Naive thymus-derived CD8-positive, alpha-beta T cell (primary cell): ENCODE measurements at regions not wholly inside any gene's neighbourhood (a gene's known extent, or its start where the extent isn't known, plus 50 kb on each side); places are given as distances from the start of the nearest gene placed in this dataset.
"Not testable (repeated sequence)": the region's sequence is repeated elsewhere in the genome, so short reads cannot be mapped to it uniquely, and the experiment has no call there.

Experiments used
- ATAC-seq, 2 donors: fragments of 150-1000 bp; cut with Tn5 transposase in 1 of 2; sonication (Bioruptor Pico), chemical (Tn5 transposase) in 1 of 2; 1 replicate in 1 of 2; 2 replicates in 1 of 2; pipeline ENCODE4 v1.10.0; 2021; ENCODE audit warnings: mild to moderate bottlenecking in 2 of 2, moderate library complexity in 2 of 2
- POLR2A ChIA-PET: fragments of 350-600 bp; sonication (Branson Sonifier 250); formaldehyde crosslinking; loops from one replicate; lab custom pipeline; 2021; ENCODE audit warnings: antibody characterized with exemption; lab: Charles Lee
- DNase-seq, 10 donors: peaks; one replicate each; pipeline versions ENCODE4 v3.0.0 to v3.0.0-alpha.2; 2020 to 2022
- H3K27ac Mint-ChIP-seq, 10 donors: one replicate each; pipeline ENCODE4 v1.8.0; 2020 to 2022; ENCODE audit warnings: mild to moderate bottlenecking in 10 of 10, mixed read lengths in 10 of 10, moderate library complexity in 4 of 10, inconsistent platforms in 1 of 10
- H3K27me3 Mint-ChIP-seq, 5 donors: one replicate each; pipeline ENCODE4 v1.8.0; 2021 to 2022; ENCODE audit warnings: mixed read lengths in 5 of 5
- H3K36me3 Mint-ChIP-seq, 3 donors: one replicate each; pipeline ENCODE4 v1.8.0; 2020 to 2022; ENCODE audit warnings: mixed read lengths in 3 of 3, mild to moderate bottlenecking in 2 of 3, inconsistent platforms in 1 of 3
- H3K4me1 Mint-ChIP-seq, 4 donors: one replicate each; pipeline ENCODE4 v1.8.0; 2021 to 2022; ENCODE audit warnings: mixed read lengths in 4 of 4
- H3K4me3 Mint-ChIP-seq, 10 donors: one replicate each; pipeline ENCODE4 v1.8.0; 2020 to 2022; ENCODE audit warnings: mild to moderate bottlenecking in 10 of 10, mixed read lengths in 10 of 10, moderate library complexity in 6 of 10, inconsistent platforms in 1 of 10
- H3K9me3 Mint-ChIP-seq, 9 donors: one replicate each; pipeline ENCODE4 v1.8.0; 2020 to 2022; ENCODE audit warnings: mixed read lengths in 9 of 9, mild to moderate bottlenecking in 3 of 9, inconsistent platforms in 1 of 9, moderate library complexity in 1 of 9

GRCh38 chr3:127442506-127442905 is 148.0 kb downstream of the TPRA1 start:
- Mint-ChIP-seq H3K27me3 (peaks cover 7 to 16% (median 14%) of the 10 kb centered on the region in 5 donors), H3K27ac (no peak overlapping the region), H3K4me3 (no peak overlapping the region), H3K9me3 (no peaks in the 10 kb centered on the region), H3K36me3 (no peaks in the 10 kb centered on the region), H3K4me1 (peaks cover 0 to 3% (median 0%) of the 10 kb centered on the region in 4 donors)
- no peak for ATAC-seq
- POLR2A ChIA-PET: no interaction called here
- DNase-seq: no peak

- POLR2A ChIA-PET: no interaction called here
- no peaks in the 10 kb centered on the region for H3K9me3 Mint-ChIP-seq
- H3K4me1 Mint-ChIP-seq: peaks cover 0 to 3% (median 0%) of the 10 kb centered on the region in 4 donors
- ATAC-seq (no peak), DNase-seq (no peak)
- no peaks in the 10 kb centered on the region for H3K36me3 Mint-ChIP-seq
- no peak overlapping the region for H3K4me3 Mint-ChIP-seq
- peaks cover 7 to 16% (median 13%) of the 10 kb centered on the region in 5 donors for H3K27me3 Mint-ChIP-seq
- H3K27ac Mint-ChIP-seq: no peak overlapping the region
Measured at GRCh38 chr3:127441764-127442163, 148.8 kb downstream of the TPRA1 start.

- H3K36me3 Mint-ChIP-seq: no peaks in the 10 kb centered on the region
- peaks cover 0 to 3% (median 0%) of the 10 kb centered on the region in 4 donors for H3K4me1 Mint-ChIP-seq
- H3K4me3 Mint-ChIP-seq: no peak overlapping the region
- H3K27ac Mint-ChIP-seq: no peak overlapping the region
- DNase-seq (peak in 1 of 10 donors; percentile 1), ATAC-seq (no peak)
- no peaks in the 10 kb centered on the region for H3K9me3 Mint-ChIP-seq
- POLR2A ChIA-PET: no interaction called here
- H3K27me3 Mint-ChIP-seq: peaks cover 1 to 10% (median 6%) of the 10 kb centered on the region in 5 donors
Measured at GRCh38 chr3:127440384-127440783, 150.1 kb downstream of the TPRA1 start.

- no peaks in the 10 kb centered on the region for H3K36me3 Mint-ChIP-seq
- ATAC-seq (no peak), DNase-seq (peak in 1 of 10 donors; percentile 7)
- H3K27ac Mint-ChIP-seq: no peak overlapping the region
- no peak overlapping the region for H3K4me3 Mint-ChIP-seq
- POLR2A ChIA-PET: no interaction called here
- H3K4me1 Mint-ChIP-seq: peaks cover 0 to 3% (median 0%) of the 10 kb centered on the region in 4 donors
- peaks cover 0 to 4% (median 1%) of the 10 kb centered on the region in 5 donors for H3K27me3 Mint-ChIP-seq
- H3K9me3 Mint-ChIP-seq: no peaks in the 10 kb centered on the region
Measured at GRCh38 chr3:127439621-127440020, 150.9 kb downstream of the TPRA1 start.

- peaks cover 0 to 4% (median 1%) of the 10 kb centered on the region in 5 donors for H3K27me3 Mint-ChIP-seq
- H3K4me3 Mint-ChIP-seq: no peak overlapping the region
- peaks cover 0 to 3% (median 0%) of the 10 kb centered on the region in 4 donors for H3K4me1 Mint-ChIP-seq
- DNase-seq (peak in 1 of 10 donors; percentile 4), ATAC-seq (no peak)
- H3K9me3 Mint-ChIP-seq: peaks cover 0 to 1% (median 0%) of the 10 kb centered on the region in 9 donors
- H3K27ac Mint-ChIP-seq: no peak overlapping the region
- POLR2A ChIA-PET: no interaction called here
- no peaks in the 10 kb centered on the region for H3K36me3 Mint-ChIP-seq
Measured at GRCh38 chr3:127438951-127439350, 151.1 kb upstream of the PRR20G start.

- peaks cover 0 to 2% (median 0%) of the 10 kb centered on the region in 9 donors for H3K9me3 Mint-ChIP-seq
- POLR2A ChIA-PET: no interaction called here
- DNase-seq (peak in 1 of 10 donors; percentile 2), ATAC-seq (no peak)
- H3K27me3 Mint-ChIP-seq: peaks cover 0 to 4% (median 1%) of the 10 kb centered on the region in 5 donors
- H3K27ac Mint-ChIP-seq: no peak overlapping the region
- no peak overlapping the region for H3K4me3 Mint-ChIP-seq
- H3K36me3 Mint-ChIP-seq: no peaks in the 10 kb centered on the region
- peaks cover 0 to 3% (median 0%) of the 10 kb centered on the region in 4 donors for H3K4me1 Mint-ChIP-seq
Measured at GRCh38 chr3:127438371-127438770, 150.5 kb upstream of the PRR20G start.

GRCh38 chr3:127435299-127435698 is 147.5 kb upstream of the PRR20G start:
- H3K27ac Mint-ChIP-seq, H3K4me3 Mint-ChIP-seq, POLR2A ChIA-PET, H3K9me3 Mint-ChIP-seq, DNase-seq, H3K36me3 Mint-ChIP-seq, ATAC-seq, H3K4me1 Mint-ChIP-seq: not testable (repeated sequence)
- peaks cover 6 to 20% (median 17%) of the 10 kb centered on the region in 5 donors for H3K27me3 Mint-ChIP-seq

GRCh38 chr3:127431066-127431465 is 143.2 kb upstream of the PRR20G start:
- no peak overlapping the region for H3K4me3 Mint-ChIP-seq

GRCh38 chr3:127428344-127428997 is 140.6 kb upstream of the PRR20G start:
- DNase-seq (peak in 1 of 10 donors; percentile 8), ATAC-seq (no peak)
- Mint-ChIP-seq H3K4me1 (peaks cover 0 to 2% (median 0%) of the 10 kb centered on the region in 4 donors), H3K9me3 (peaks cover 0 to 7% (median 0%) of the 10 kb centered on the region in 9 donors), H3K36me3 (no peaks in the 10 kb centered on the region), H3K4me3 (no peak overlapping the region), H3K27ac (no peak overlapping the region), H3K27me3 (peaks cover 28 to 79% (median 51%) of the 10 kb centered on the region in 5 donors)
- POLR2A ChIA-PET: no interaction called here

More at GRCh38 chr3:127431066-127431465, 143.2 kb upstream of the PRR20G start:
- DNase-seq (no peak), ATAC-seq (no peak)
- POLR2A ChIA-PET: no interaction called here
- peaks cover 0 to 7% (median 0%) of the 10 kb centered on the region in 9 donors for H3K9me3 Mint-ChIP-seq
- H3K27ac Mint-ChIP-seq: no peak overlapping the region
- no peaks in the 10 kb centered on the region for H3K4me1 Mint-ChIP-seq
- no peaks in the 10 kb centered on the region for H3K36me3 Mint-ChIP-seq
- peaks cover 21 to 53% (median 35%) of the 10 kb centered on the region in 5 donors for H3K27me3 Mint-ChIP-seq

- Mint-ChIP-seq H3K9me3 (peaks cover 0 to 7% (median 0%) of the 10 kb centered on the region in 9 donors), H3K4me1 (peaks cover 0 to 2% (median 0%) of the 10 kb centered on the region in 4 donors), H3K36me3 (no peaks in the 10 kb centered on the region), H3K27me3 (peaks cover 30 to 85% (median 55%) of the 10 kb centered on the region in 5 donors), H3K4me3 (no peak overlapping the region), H3K27ac (peak overlapping the region in 1 of 10 donors; percentile 65)
- DNase-seq (peak in 1 of 10 donors; percentile 7), ATAC-seq (no peak)
- POLR2A ChIA-PET: no interaction called here
Measured at GRCh38 chr3:127427666-127428065, 139.8 kb upstream of the PRR20G start.

- ATAC-seq (no peak), DNase-seq (peak in 1 of 10 donors; percentile 12)
- H3K27ac Mint-ChIP-seq: no peak overlapping the region
- H3K4me1 Mint-ChIP-seq: peaks cover 0 to 2% (median 0%) of the 10 kb centered on the region in 4 donors
- H3K4me3 Mint-ChIP-seq: no peak overlapping the region
- POLR2A ChIA-PET: no interaction called here
- H3K27me3 Mint-ChIP-seq: peaks cover 30 to 90% (median 58%) of the 10 kb centered on the region in 5 donors
- no peaks in the 10 kb centered on the region for H3K36me3 Mint-ChIP-seq
- peaks cover 0 to 3% (median 0%) of the 10 kb centered on the region in 9 donors for H3K9me3 Mint-ChIP-seq
Measured at GRCh38 chr3:127427156-127427555, 139.3 kb upstream of the PRR20G start.

- DNase-seq (peak in 1 of 10 donors; percentile 14), ATAC-seq (no peak)
- no peak overlapping the region for H3K27ac Mint-ChIP-seq
- POLR2A ChIA-PET: no interaction called here
- H3K4me1 Mint-ChIP-seq: peaks cover 0 to 2% (median 0%) of the 10 kb centered on the region in 4 donors
- no peak overlapping the region for H3K4me3 Mint-ChIP-seq
- peaks cover 27 to 91% (median 58%) of the 10 kb centered on the region in 5 donors for H3K27me3 Mint-ChIP-seq
- peaks cover 0 to 2% (median 0%) of the 10 kb centered on the region in 9 donors for H3K9me3 Mint-ChIP-seq
- H3K36me3 Mint-ChIP-seq: no peaks in the 10 kb centered on the region
Measured at GRCh38 chr3:127426444-127427153, 138.8 kb upstream of the PRR20G start.
